KMS-11 (cell line): ENCODE measurements at regions not wholly inside any gene's neighbourhood (a gene's known extent, or its start where the extent isn't known, plus 50 kb on each side); places are given as distances from the start of the nearest gene placed in this dataset.

Source experiments
- H2AFZ ChIP-seq: fragments of 200-600 bp; sonication (generic); 2 replicates; pipeline ENCODE4 v1.6.1; 2016; ENCODE audit warnings: antibody characterized with exemption, mixed run types, low read depth
- H3K27ac ChIP-seq: fragments of 200-600 bp; sonication (generic); 2 replicates; pipeline ENCODE4 v1.6.1; 2016; ENCODE audit warnings: mild to moderate bottlenecking, mixed run types
- H3K27me3 ChIP-seq: fragments of 200-600 bp; sonication (generic); 2 replicates; pipeline ENCODE4 v1.6.1; 2017; ENCODE audit warnings: mild to moderate bottlenecking, low read depth, mixed run types, moderate library complexity; ENCODE audit not compliant: insufficient read depth
- H3K36me3 ChIP-seq: fragments of 200-600 bp; sonication (generic); 2 replicates; pipeline ENCODE4 v1.6.1; 2017; ENCODE audit warnings: mild to moderate bottlenecking, mixed run types; ENCODE audit not compliant: insufficient read depth
- H3K4me1 ChIP-seq: fragments of 200-600 bp; sonication (generic); 2 replicates; pipeline ENCODE4 v1.6.1; 2016; ENCODE audit warnings: mild to moderate bottlenecking, low read depth, mixed run types; ENCODE audit not compliant: poor library complexity, severe bottlenecking
- H3K4me2 ChIP-seq: fragments of 200-600 bp; sonication (generic); 2 replicates; pipeline ENCODE4 v1.7.0; 2016; ENCODE audit warnings: mild to moderate bottlenecking, mixed run types
- H3K4me3 ChIP-seq: fragments of 200-600 bp; sonication (generic); IDR thresholded peaks from 2 replicates; pipeline ENCODE4 v1.6.1; 2017; ENCODE audit warnings: low read depth, low read length, mixed read lengths; ENCODE audit not compliant: insufficient read depth
- H3K79me2 ChIP-seq: fragments of 200-600 bp; sonication (generic); 2 replicates; pipeline ENCODE4 v1.6.1; 2016; ENCODE audit warnings: low read depth, mixed run types; ENCODE audit not compliant: insufficient read depth
- H3K9ac ChIP-seq: fragments of 200-600 bp; sonication (generic); 2 replicates; pipeline ENCODE4 v1.6.1; 2016; ENCODE audit warnings: mild to moderate bottlenecking, mixed run types
- H4K20me1 ChIP-seq: fragments of 200-600 bp; sonication (generic); 2 replicates; pipeline ENCODE4 v1.6.1; 2016; ENCODE audit warnings: mild to moderate bottlenecking, mixed run types; ENCODE audit not compliant: insufficient read depth
- TF ChIP-seq, protein P1 (sequence below): fragments of 200-600 bp; sonication (generic); conservative IDR thresholded peaks from 2 replicates; pipeline ENCODE4 v1.6.1; 2017; ENCODE audit warnings: low read depth, mild to moderate bottlenecking, antibody characterized with exemption, low read length, moderate library complexity, mixed read lengths

- Histone ChIP-seq H3K27ac (no peak overlapping the region), H3K9ac (no peak overlapping the region), H2AFZ (no peak overlapping the region), H3K79me2 (no peaks in the 10 kb centered on the region), H3K4me1 (no peaks in the 10 kb centered on the region), H3K27me3 (no peaks in the 10 kb centered on the region), H3K4me3 (no peak overlapping the region), H3K36me3 (no peaks in the 10 kb centered on the region), H4K20me1 (no peaks in the 10 kb centered on the region), H3K4me2 (no peak overlapping the region)
- TF ChIP-seq, protein P1, sequence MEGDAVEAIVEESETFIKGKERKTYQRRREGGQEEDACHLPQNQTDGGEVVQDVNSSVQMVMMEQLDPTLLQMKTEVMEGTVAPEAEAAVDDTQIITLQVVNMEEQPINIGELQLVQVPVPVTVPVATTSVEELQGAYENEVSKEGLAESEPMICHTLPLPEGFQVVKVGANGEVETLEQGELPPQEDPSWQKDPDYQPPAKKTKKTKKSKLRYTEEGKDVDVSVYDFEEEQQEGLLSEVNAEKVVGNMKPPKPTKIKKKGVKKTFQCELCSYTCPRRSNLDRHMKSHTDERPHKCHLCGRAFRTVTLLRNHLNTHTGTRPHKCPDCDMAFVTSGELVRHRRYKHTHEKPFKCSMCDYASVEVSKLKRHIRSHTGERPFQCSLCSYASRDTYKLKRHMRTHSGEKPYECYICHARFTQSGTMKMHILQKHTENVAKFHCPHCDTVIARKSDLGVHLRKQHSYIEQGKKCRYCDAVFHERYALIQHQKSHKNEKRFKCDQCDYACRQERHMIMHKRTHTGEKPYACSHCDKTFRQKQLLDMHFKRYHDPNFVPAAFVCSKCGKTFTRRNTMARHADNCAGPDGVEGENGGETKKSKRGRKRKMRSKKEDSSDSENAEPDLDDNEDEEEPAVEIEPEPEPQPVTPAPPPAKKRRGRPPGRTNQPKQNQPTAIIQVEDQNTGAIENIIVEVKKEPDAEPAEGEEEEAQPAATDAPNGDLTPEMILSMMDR, result no peak
Measured at GRCh38 chr1:80678438-80678837, 1122.3 kb upstream of the ADGRL2 start.

DNA sequence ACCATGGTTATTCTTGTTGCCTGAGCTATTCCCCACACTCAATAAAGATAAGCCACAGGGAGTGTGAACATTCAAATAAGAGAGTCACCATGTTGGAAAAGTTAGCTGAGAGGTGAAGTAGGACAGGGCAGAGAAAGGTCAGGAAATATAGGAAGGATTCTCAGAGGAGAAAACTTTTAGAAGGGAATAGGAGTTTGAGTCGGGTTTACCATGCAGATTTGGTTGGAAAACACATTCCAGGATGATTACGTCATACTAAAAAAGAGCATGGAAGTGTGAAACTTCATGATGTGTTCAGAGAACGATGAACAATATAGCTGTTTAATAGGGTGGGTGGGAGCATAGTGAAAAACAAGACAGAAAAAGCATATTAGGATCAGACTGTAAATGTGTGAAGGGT is 1125.3 kb upstream of the ADGRL2 start:
- no peaks in the 10 kb centered on the region for H3K4me1 ChIP-seq
- H3K27me3 ChIP-seq, result no peaks in the 10 kb centered on the region
- no peak overlapping the region for H3K9ac ChIP-seq
- H2AFZ ChIP-seq, result no peak overlapping the region
- TF ChIP-seq, protein P1, result no peak
- no peak overlapping the region for H3K4me3 ChIP-seq
- H3K4me2 ChIP-seq, result no peak overlapping the region
- no peaks in the 10 kb centered on the region for H3K79me2 ChIP-seq
- H3K27ac ChIP-seq, result no peak overlapping the region
- H4K20me1 ChIP-seq, result no peaks in the 10 kb centered on the region
- no peaks in the 10 kb centered on the region for H3K36me3 ChIP-seq

GRCh38 chr1:80673935-80674597 is 1126.7 kb upstream of the ADGRL2 start:
- H3K27me3 ChIP-seq, result no peaks in the 10 kb centered on the region
- H3K9ac ChIP-seq, result no peak overlapping the region
- TF ChIP-seq, protein P1, result no peak
- no peak overlapping the region for H2AFZ ChIP-seq
- H3K4me2 ChIP-seq, result no peak overlapping the region
- H3K36me3 ChIP-seq, result no peaks in the 10 kb centered on the region
- H4K20me1 ChIP-seq, result no peaks in the 10 kb centered on the region
- no peaks in the 10 kb centered on the region for H3K79me2 ChIP-seq
- H3K4me3 ChIP-seq, result no peak overlapping the region
- H3K27ac ChIP-seq, result no peak overlapping the region
- H3K4me1 ChIP-seq, result no peaks in the 10 kb centered on the region

- no peaks in the 10 kb centered on the region for H3K79me2 ChIP-seq
- H3K27ac ChIP-seq, result no peak overlapping the region
- TF ChIP-seq, protein P1, result no peak
- no peaks in the 10 kb centered on the region for H3K4me1 ChIP-seq
- H2AFZ ChIP-seq, result no peak overlapping the region
- no peak overlapping the region for H3K4me3 ChIP-seq
- no peaks in the 10 kb centered on the region for H3K27me3 ChIP-seq
- H3K4me2 ChIP-seq, result no peak overlapping the region
- H4K20me1 ChIP-seq, result no peaks in the 10 kb centered on the region
- H3K9ac ChIP-seq, result no peak overlapping the region
- H3K36me3 ChIP-seq, result no peaks in the 10 kb centered on the region
Measured at GRCh38 chr1:80668372-80668771, 1132.4 kb upstream of the ADGRL2 start.
